K562 (cell line): ENCODE measurements at regions not wholly inside any gene's neighbourhood (a gene's known extent, or its start where the extent isn't known, plus 50 kb on each side); places are given as distances from the start of the nearest gene placed in this dataset.

Experiments
- ATAC-seq: fragments of 200-7000 bp; cut with Tn5 transposase; 3 replicates; pipeline ENCODE4 v1.9.1; 2020; ENCODE audit warnings: moderate library complexity
- BruUV-seq: library from RNA; stranded (reverse); fragments of 400-500 nt; replicated peaks from 2 replicates; lab custom pipeline; 2021; lab: Mats Ljungman, UMichigan
- CTCF ChIA-PET: fragments of 300-600 bp; formaldehyde crosslinking; extraction: SDS; loops from one replicate; lab custom pipeline; 2021; ENCODE audit warnings: low intra/inter-chr PET ratio; lab: Yijun Ruan, JAX
- POLR2A ChIA-PET: fragments of 300-600, 350-650 bp; sonication (Branson Sonifier 250); formaldehyde crosslinking; extraction: SDS; loops from one replicate; lab custom pipeline; 2021; ENCODE audit warnings: antibody characterized with exemption, inconsistent platforms; lab: Yijun Ruan, JAX
- DNase-seq, 4 experiments: peaks; one replicate each; pipeline versions ENCODE4 v3.0.0 to v3.0.0-alpha.2; 2011 to 2018; ENCODE audit warnings: low spot score in 3 of 4, mixed read lengths in 3 of 4; ENCODE audit errors: extremely low read depth in 1 of 4
- FAIRE-seq: peaks from 2 replicates; lab custom pipeline; 2011; peaks lifted over from hg19 to GRCh38; lab: Jason Lieb, UNC
- H2AFZ ChIP-seq: 2 replicates; pipeline ENCODE4 v1.6.0; 2011; ENCODE audit warnings: low read depth, low read length, control low read depth, inconsistent platforms
- H3K27ac ChIP-seq: fragments of 200-600 bp; 3 replicates; pipeline ENCODE4 v1.8.0; 2011; ENCODE audit warnings: low read depth, mild to moderate bottlenecking, control low read depth, inconsistent platforms, low read length, moderate library complexity, mixed read lengths; ENCODE audit errors: extremely low read depth
- H3K27me3 ChIP-seq, 2 experiments: fragments of 300-600 bp in 1 of 2; 2 replicates in 1 of 2; 3 replicates in 1 of 2; pipeline versions ENCODE4 v1.6.0 to v1.8.0; 2011; ENCODE audit warnings: inconsistent platforms in 2 of 2, low read length in 2 of 2, mild to moderate bottlenecking in 1 of 2, mixed read lengths in 1 of 2, moderate library complexity in 1 of 2; ENCODE audit not compliant: control insufficient read depth in 2 of 2, insufficient read depth in 2 of 2
- H3K36me3 ChIP-seq: fragments of 300-600 bp; 3 replicates; pipeline ENCODE4 v1.8.0; 2011; ENCODE audit warnings: mild to moderate bottlenecking, low read length, inconsistent platforms; ENCODE audit not compliant: control insufficient read depth, insufficient read depth
- H3K4me1 ChIP-seq, 2 experiments: fragments of 200-600 bp in 1 of 2; replicated peaks in 1 of 2; 2 replicates in 1 of 2; 3 replicates in 1 of 2; pipeline versions ENCODE4 v1.5.1 to v1.8.0; 2011; ENCODE audit warnings: inconsistent platforms in 2 of 2, low read length in 2 of 2, mild to moderate bottlenecking in 1 of 2, mixed read lengths in 1 of 2, moderate library complexity in 1 of 2; ENCODE audit not compliant: control insufficient read depth in 2 of 2, insufficient read depth in 2 of 2
- H3K4me2 ChIP-seq: 2 replicates; pipeline ENCODE4 v1.6.1; 2011; ENCODE audit warnings: low read length, control low read depth, inconsistent platforms, mixed read lengths; ENCODE audit not compliant: insufficient read depth
- H3K4me3 ChIP-seq: fragments of 200-600 bp; sonication (generic), shearing (Covaris generic); 2 replicates; pipeline ENCODE4 v1.5.1; 2016; ENCODE audit warnings: control low read depth, inconsistent platforms
- H3K79me2 ChIP-seq: fragments of 200-600 bp; 3 replicates; pipeline ENCODE4 v1.8.0; 2011; ENCODE audit warnings: low read length, inconsistent platforms; ENCODE audit not compliant: control insufficient read depth, insufficient read depth
- H3K9ac ChIP-seq, 2 experiments: 2 replicates each; pipeline versions ENCODE4 v1.6.0 to v1.6.1; 2011; ENCODE audit warnings: low read depth in 2 of 2, low read length in 2 of 2, control low read depth in 1 of 2, inconsistent platforms in 1 of 2, mild to moderate bottlenecking in 1 of 2, mixed read lengths in 1 of 2; ENCODE audit not compliant: insufficient read depth in 1 of 2
- H3K9me1 ChIP-seq: one replicate; pipeline ENCODE4 v1.6.0; 2011; ENCODE audit warnings: inconsistent platforms, mild to moderate bottlenecking, low read length, moderate library complexity; ENCODE audit not compliant: control insufficient read depth, insufficient read depth
- H3K9me3 ChIP-seq: replicated peaks from 2 replicates; pipeline ENCODE4 v1.5.1; 2011; ENCODE audit warnings: low read depth, low read length, inconsistent platforms; ENCODE audit not compliant: control insufficient read depth, insufficient read depth
- H4K20me1 ChIP-seq: replicated peaks from 2 replicates; pipeline ENCODE4 v1.6.1; 2011; ENCODE audit warnings: low read length, inconsistent platforms, mixed read lengths; ENCODE audit not compliant: control insufficient read depth, insufficient read depth
- ATF4 ChIP-seq: fragments of 450-650 bp; formaldehyde crosslinking; IDR thresholded peaks from 2 replicates; pipeline ENCODE4 v1.4.0; 2022; ENCODE audit warnings: mild to moderate bottlenecking, moderate library complexity
- CEBPG ChIP-seq, 3 experiments: fragments of 200-800 bp in 1 of 3; sonication (Bioruptor generic) in 1 of 3; sonication (generic) in 1 of 3; formaldehyde crosslinking in 1 of 3; IDR thresholded peaks in 2 of 3; conservative IDR thresholded peaks in 1 of 3; 2 replicates each; pipeline versions ENCODE4 v1.6.1 to v1.8.0; 2016 to 2022; ENCODE audit warnings: missing compliant biosample characterization in 2 of 3, missing genetic modification characterization in 2 of 3, mild to moderate bottlenecking in 1 of 3, missing genetic modification reagents in 1 of 3
- CGGBP1 ChIP-seq: fragments of 250-450 bp; sonication (Bioruptor Pico); IDR thresholded peaks from 2 replicates; pipeline ENCODE4 v1.9.0; 2021; ENCODE audit warnings: mild to moderate bottlenecking
- CTCFL ChIP-seq: IDR thresholded peaks from 2 replicates; pipeline ENCODE4 v1.6.1; 2011; ENCODE audit warnings: borderline replicate concordance, low read depth, mild to moderate bottlenecking, moderate library complexity, low read length; ENCODE audit not compliant: insufficient read depth, poor library complexity, severe bottlenecking
- E2F5 ChIP-seq: sonication (generic); formaldehyde crosslinking; IDR thresholded peaks from 2 replicates; pipeline ENCODE4 v1.8.0; 2022; ENCODE audit warnings: mild to moderate bottlenecking, missing genetic modification reagents
- FOXA3 ChIP-seq, 2 experiments: fragments of 450-650 bp in 1 of 2; sonication (generic) in 1 of 2; formaldehyde crosslinking; IDR thresholded peaks in 1 of 2; conservative IDR thresholded peaks in 1 of 2; 2 replicates each; pipeline versions ENCODE4 v1.4.0 to v1.8.0; 2020 to 2022; ENCODE audit warnings: mild to moderate bottlenecking in 2 of 2, missing genetic modification reagents in 1 of 2
- GABPB2 ChIP-seq: fragments of 250-450 bp; sonication (Bioruptor Pico); conservative IDR thresholded peaks from 2 replicates; pipeline ENCODE4 v1.5.1; 2021; ENCODE audit warnings: mild to moderate bottlenecking
- HCFC1 ChIP-seq: IDR thresholded peaks from 2 replicates; pipeline ENCODE4 v1.6.1; 2012; ENCODE audit warnings: low read depth, low read length, improper control_type of control experiment
- MBD1 ChIP-seq: fragments of 250-450 bp; sonication (Bioruptor Pico); IDR thresholded peaks from 2 replicates; pipeline ENCODE4 v1.8.0; 2022; ENCODE audit warnings: inconsistent platforms
- NEUROD1 ChIP-seq: fragments of 150-350 bp; IDR thresholded peaks from 2 replicates; pipeline ENCODE4 v1.6.1; 2014; ENCODE audit warnings: borderline replicate concordance, low read length, low read depth; ENCODE audit not compliant: partially characterized antibody
- whole genome bisulfite sequencing: fragments of 100-300 bp; shearing (Covaris generic); methylation state at CpG from one replicate; pipeline ENCODE4 v1.1.6; 2016; ENCODE audit warnings: low coverage, mixed read lengths; ENCODE audit not compliant: insufficient coverage; ENCODE audit errors: missing lambda C conversion rate; 5-methylcytosine and 5-hydroxymethylcytosine counted together
- in situ Hi-C: fragments of 300-500 bp; cut with MboI; formaldehyde crosslinking; loops from 4 replicates; pipeline ENCODE4 v1.15.0; 2018; ENCODE audit warnings: inconsistent platforms, mixed read lengths
- intact Hi-C: fragments of 100-400 bp; cut with micrococcal nuclease; formaldehyde crosslinking; loops from 2 replicates; pipeline ENCODE4 v1.14.2; 2022

GRCh38 chr4:188485906-188486305 lies 346.7 kb downstream of the TRIML1 start:
- Histone ChIP-seq H3K9ac (no peak overlapping the region), H3K27ac (no peak overlapping the region), H3K79me2 (no peaks in the 10 kb centered on the region), H2AFZ (no peak overlapping the region), H4K20me1 (no peaks in the 10 kb centered on the region), H3K9me3 (no peaks in the 10 kb centered on the region), H3K4me3 (no peak overlapping the region), H3K4me1 (no peaks in the 10 kb centered on the region), H3K27me3 (no peaks in the 10 kb centered on the region), H3K36me3 (no peaks in the 10 kb centered on the region), H3K4me2 (no peak overlapping the region), H3K9me1 (no peaks in the 10 kb centered on the region)
- BruUV-seq = no TSS peak
- in situ Hi-C loops = no loop called here
- 0% methylated on average over 5 of the region's 5 CpGs for WGBS
- TF ChIP-seq MBD1 (CRISPR knock-in tag) (no peak), CEBPG (CRISPR knock-in tag; IDR thresholded peaks at IDR 0.05) (no peak), CEBPG (tag; conservative IDR thresholded peaks at IDR 0.05 in 1 of 2, IDR thresholded peaks at IDR 0.05 in 1 of 2) (no peak), ATF4 (CRISPR knock-in tag) (no peak), GABPB2 (no peak), NEUROD1 (no peak), E2F5 (CRISPR knock-in tag) (no peak), CGGBP1 (CRISPR knock-in tag) (no peak), HCFC1 (no peak), FOXA3 (CRISPR knock-in tag; conservative IDR thresholded peaks at IDR 0.05 in 1 of 2, IDR thresholded peaks at IDR 0.05 in 1 of 2) (no peak), CTCFL (no peak)
- POLR2A ChIA-PET = no interaction called here
- intact Hi-C loops = no loop called here
- no peak for ATAC-seq
- CTCF ChIA-PET = no interaction called here
- no peak for FAIRE-seq
- DNase-seq = no peak
